NCI-H2171 (cell line): ENCODE measurements at regions not wholly inside any gene's neighbourhood (a gene's known extent, or its start where the extent isn't known, plus 50 kb on each side); places are given as distances from the start of the nearest gene placed in this dataset.
A peak's percentile ranks its signal among the peaks of the same experiment; 100 is the strongest.
"Not testable (repeated sequence)": the region's sequence is repeated elsewhere in the genome, so short reads cannot be mapped to it uniquely, and the experiment has no call there.

ENCODE experiments used
- DNase-seq: peaks from one replicate; lab custom pipeline; 2025; lab: John Stamatoyannopoulos, UW

GRCh38 chr6:121691126-121691551 lies 255.7 kb downstream of the GJA1 start:
- DNase-seq = no peak

GRCh38 chr6:121694389-121694788 lies 258.9 kb downstream of the GJA1 start:
- no peak for DNase-seq

GRCh38 chr6:121694801-121695251 lies 259.4 kb downstream of the GJA1 start:
- DNase-seq = no peak

GRCh38 chr6:121695329-121695728 lies 259.9 kb downstream of the GJA1 start:
- DNase-seq = no peak

GRCh38 chr6:121697921-121698320 lies 262.5 kb downstream of the GJA1 start:
- DNase-seq = no peak

- DNase-seq = no peak
Measured at GRCh38 chr6:121698617-121699016, 263.2 kb downstream of the GJA1 start.

- peak; percentile 7 for DNase-seq
Measured at GRCh38 chr6:121703129-121703528, 267.7 kb downstream of the GJA1 start.

GRCh38 chr6:121711472-121711871 lies 276.0 kb downstream of the GJA1 start:
- DNase-seq = no peak

- no peak for DNase-seq
Measured at GRCh38 chr6:121717686-121718085, 282.2 kb downstream of the GJA1 start.

GRCh38 chr6:121720867-121721266 lies 285.4 kb downstream of the GJA1 start:
- DNase-seq = not testable (repeated sequence)

- DNase-seq = no peak
Measured at GRCh38 chr6:121723623-121724022, 288.2 kb downstream of the GJA1 start.

GRCh38 chr6:121724576-121724975 lies 289.1 kb downstream of the GJA1 start:
- DNase-seq = no peak

- DNase-seq = no peak
Measured at GRCh38 chr6:121726596-121726995, 291.1 kb downstream of the GJA1 start.

- DNase-seq = no peak
Measured at GRCh38 chr6:121730616-121731015, 295.2 kb downstream of the GJA1 start.

- no peak for DNase-seq
Measured at GRCh38 chr6:121731381-121731780, 295.9 kb downstream of the GJA1 start.

GRCh38 chr6:121732641-121733040 lies 297.2 kb downstream of the GJA1 start:
- DNase-seq = no peak

- no peak for DNase-seq
Measured at GRCh38 chr6:121733234-121733633, 297.8 kb downstream of the GJA1 start.

- not testable (repeated sequence) for DNase-seq
Measured at GRCh38 chr6:121740188-121740587, 304.7 kb downstream of the GJA1 start.

GRCh38 chr6:121743691-121744090 lies 308.2 kb downstream of the GJA1 start:
- no peak for DNase-seq

GRCh38 chr6:121748376-121748775 lies 312.9 kb downstream of the GJA1 start:
- DNase-seq = no peak

GRCh38 chr6:121748850-121749249 lies 313.4 kb downstream of the GJA1 start:
- no peak for DNase-seq

GRCh38 chr6:121755485-121755884 lies 320.0 kb downstream of the GJA1 start:
- no peak for DNase-seq

- no peak for DNase-seq
Measured at GRCh38 chr6:121756666-121757065, 321.2 kb downstream of the GJA1 start.

- no peak for DNase-seq
Measured at GRCh38 chr6:121759370-121759769, 323.9 kb downstream of the GJA1 start.

GRCh38 chr6:121760191-121760590 lies 324.7 kb downstream of the GJA1 start:
- no peak for DNase-seq
